Neural cell (in vitro differentiated cells): ENCODE measurements at regions not wholly inside any gene's neighbourhood (a gene's known extent, or its start where the extent isn't known, plus 50 kb on each side); places are given as distances from the start of the nearest gene placed in this dataset.

Experiments
- TAF1 ChIP-seq: IDR thresholded peaks from 2 replicates; pipeline ENCODE4 v1.6.1; 2012; ENCODE audit warnings: low read depth
- TF ChIP-seq, protein P1 (sequence below): IDR thresholded peaks from 2 replicates; pipeline ENCODE4 v1.6.1; 2012; ENCODE audit warnings: borderline replicate concordance

GRCh38 chr6:146870760-146871159 is 272.0 kb downstream of the ADGB start:
- TF ChIP-seq, protein P1, sequence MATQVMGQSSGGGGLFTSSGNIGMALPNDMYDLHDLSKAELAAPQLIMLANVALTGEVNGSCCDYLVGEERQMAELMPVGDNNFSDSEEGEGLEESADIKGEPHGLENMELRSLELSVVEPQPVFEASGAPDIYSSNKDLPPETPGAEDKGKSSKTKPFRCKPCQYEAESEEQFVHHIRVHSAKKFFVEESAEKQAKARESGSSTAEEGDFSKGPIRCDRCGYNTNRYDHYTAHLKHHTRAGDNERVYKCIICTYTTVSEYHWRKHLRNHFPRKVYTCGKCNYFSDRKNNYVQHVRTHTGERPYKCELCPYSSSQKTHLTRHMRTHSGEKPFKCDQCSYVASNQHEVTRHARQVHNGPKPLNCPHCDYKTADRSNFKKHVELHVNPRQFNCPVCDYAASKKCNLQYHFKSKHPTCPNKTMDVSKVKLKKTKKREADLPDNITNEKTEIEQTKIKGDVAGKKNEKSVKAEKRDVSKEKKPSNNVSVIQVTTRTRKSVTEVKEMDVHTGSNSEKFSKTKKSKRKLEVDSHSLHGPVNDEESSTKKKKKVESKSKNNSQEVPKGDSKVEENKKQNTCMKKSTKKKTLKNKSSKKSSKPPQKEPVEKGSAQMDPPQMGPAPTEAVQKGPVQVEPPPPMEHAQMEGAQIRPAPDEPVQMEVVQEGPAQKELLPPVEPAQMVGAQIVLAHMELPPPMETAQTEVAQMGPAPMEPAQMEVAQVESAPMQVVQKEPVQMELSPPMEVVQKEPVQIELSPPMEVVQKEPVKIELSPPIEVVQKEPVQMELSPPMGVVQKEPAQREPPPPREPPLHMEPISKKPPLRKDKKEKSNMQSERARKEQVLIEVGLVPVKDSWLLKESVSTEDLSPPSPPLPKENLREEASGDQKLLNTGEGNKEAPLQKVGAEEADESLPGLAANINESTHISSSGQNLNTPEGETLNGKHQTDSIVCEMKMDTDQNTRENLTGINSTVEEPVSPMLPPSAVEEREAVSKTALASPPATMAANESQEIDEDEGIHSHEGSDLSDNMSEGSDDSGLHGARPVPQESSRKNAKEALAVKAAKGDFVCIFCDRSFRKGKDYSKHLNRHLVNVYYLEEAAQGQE, result no peak
- TF ChIP-seq TAF1, result no peak
